Right lobe of liver (tissue), 4 donors: ENCODE measurements at regions not wholly inside any gene's neighbourhood (a gene's known extent, or its start where the extent isn't known, plus 50 kb on each side); places are given as distances from the start of the nearest gene placed in this dataset.

Experiments used
- CTCF ChIP-seq, 4 donors: fragments of 200-600 bp in 3 of 4; fragments of 450-650 bp in 1 of 4; IDR thresholded peaks; one replicate each; pipeline versions ENCODE4 v1.5.1 to v1.8.0; 2016 to 2022; ENCODE audit warnings: antibody characterized with exemption in 4 of 4, mild to moderate bottlenecking in 2 of 4
- POLR2A ChIP-seq: fragments of 450-650 bp; IDR thresholded peaks from one replicate; pipeline ENCODE4 v1.6.1; 2017; ENCODE audit warnings: antibody characterized with exemption, mild to moderate bottlenecking
- donor health status: DM: no; HTN: no; CAD: no.
- donor health status: DM: no; HTN: no; CAD: no.
- donor health status: DM: no; HTN: yes; CAD: no.

GRCh38 chr10:43982250-43982649, 333.6 kb upstream of the ZNF32 start:
- no peak for TF ChIP-seq CTCF (IDR thresholded peaks at IDR 0.05)
- no peak for TF ChIP-seq POLR2A
